Liver (tissue), 3 donors: ENCODE measurements at regions not wholly inside any gene's neighbourhood (a gene's known extent, or its start where the extent isn't known, plus 50 kb on each side); places are given as distances from the start of the nearest gene placed in this dataset.

Experiments used
- ATF3 ChIP-seq: IDR thresholded peaks from 2 replicates; pipeline ENCODE4 v1.6.1; 2016; ENCODE audit warnings: antibody characterized with exemption
- CTCF ChIP-seq: fragments of 150-350 bp; IDR thresholded peaks from 2 replicates; pipeline ENCODE4 v1.5.1; 2017; ENCODE audit warnings: improper control_type of control experiment, low read depth, low read length; ENCODE audit not compliant: missing input control
- FOXA1 ChIP-seq: IDR thresholded peaks from 2 replicates; pipeline ENCODE4 v1.6.1; 2016; ENCODE audit warnings: antibody characterized with exemption
- JUND ChIP-seq, 2 donors: IDR thresholded peaks; 2 replicates each; pipeline ENCODE4 v1.6.1; 2016; ENCODE audit warnings: antibody characterized with exemption in 2 of 2
- MAX ChIP-seq: IDR thresholded peaks from 2 replicates; pipeline ENCODE4 v1.6.1; 2016; ENCODE audit warnings: antibody characterized with exemption
- RAD21 ChIP-seq, 2 donors: IDR thresholded peaks; 2 replicates each; pipeline ENCODE4 v1.6.1; 2016; ENCODE audit warnings: antibody characterized with exemption in 2 of 2, mild to moderate bottlenecking in 2 of 2
- REST ChIP-seq: IDR thresholded peaks from 2 replicates; pipeline ENCODE4 v1.6.1; 2016; ENCODE audit warnings: antibody characterized with exemption, mild to moderate bottlenecking
- RXRA ChIP-seq, 2 donors: IDR thresholded peaks; 2 replicates each; pipeline ENCODE4 v1.6.1; 2017 to 2018; ENCODE audit warnings: antibody characterized with exemption in 2 of 2, mild to moderate bottlenecking in 1 of 2
- TAF1 ChIP-seq: conservative IDR thresholded peaks from 2 replicates; pipeline ENCODE4 v1.6.1; 2016; ENCODE audit warnings: antibody characterized with exemption, mild to moderate bottlenecking
- YY1 ChIP-seq: IDR thresholded peaks from 2 replicates; pipeline ENCODE4 v1.6.1; 2016; ENCODE audit warnings: antibody characterized with exemption, mild to moderate bottlenecking
- donor health status: healthy.
- donor health status: healthy.

DNA sequence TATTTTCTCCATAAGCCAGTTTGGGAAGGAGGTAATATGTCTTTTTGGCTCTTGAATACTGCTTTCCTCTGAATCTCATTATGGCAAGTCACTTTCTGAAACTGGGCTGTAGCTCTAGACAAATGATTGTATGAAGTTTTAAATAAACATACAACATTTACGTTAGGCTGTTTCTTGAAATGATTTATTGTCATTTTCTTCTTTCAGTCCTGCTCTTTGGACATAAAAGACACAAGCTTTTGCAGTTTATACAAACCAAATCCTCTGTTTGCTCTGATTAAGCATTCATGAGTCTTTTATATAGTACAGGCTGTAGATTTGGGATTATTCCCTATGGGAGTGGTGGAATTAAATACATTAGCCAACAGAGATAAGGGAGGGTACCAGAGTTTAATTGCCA is 139.7 kb downstream of the CEP120 start:
- TF ChIP-seq CTCF (no peak), YY1 (no peak), MAX (no peak), FOXA1 (no peak), TAF1 (no peak), RAD21 (IDR thresholded peaks at IDR 0.05) (no peak), RXRA (IDR thresholded peaks at IDR 0.05) (no peak), JUND (IDR thresholded peaks at IDR 0.05) (no peak), ATF3 (no peak), REST (no peak)
